ENCODE measurements at regions not wholly inside any gene's neighbourhood (a gene's known extent, or its start where the extent isn't known, plus 50 kb on each side); places are given as distances from the start of the nearest gene placed in this dataset.

DNA sequence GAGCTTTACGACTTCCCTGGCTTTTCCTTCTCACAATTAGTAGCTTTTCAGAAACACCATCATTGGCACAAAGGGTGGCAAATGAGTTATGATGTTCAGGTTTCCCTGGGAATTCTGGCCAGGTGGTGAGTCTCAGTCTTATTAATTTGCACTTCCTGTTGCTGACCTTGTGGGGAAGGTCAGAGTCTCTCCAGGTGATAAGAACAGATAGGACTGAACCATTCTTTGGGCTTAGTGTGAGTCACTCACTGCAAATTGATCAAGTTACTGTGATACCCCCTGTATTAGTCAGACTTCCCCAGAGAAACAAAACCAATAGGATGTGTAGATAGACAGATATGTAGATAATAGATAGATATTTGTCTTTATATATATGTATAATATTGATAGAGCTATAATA is 53.8 kb upstream of the RANBP3L start:
- DNase-seq (ENCODE audit: low read depth) = no peak

DNA sequence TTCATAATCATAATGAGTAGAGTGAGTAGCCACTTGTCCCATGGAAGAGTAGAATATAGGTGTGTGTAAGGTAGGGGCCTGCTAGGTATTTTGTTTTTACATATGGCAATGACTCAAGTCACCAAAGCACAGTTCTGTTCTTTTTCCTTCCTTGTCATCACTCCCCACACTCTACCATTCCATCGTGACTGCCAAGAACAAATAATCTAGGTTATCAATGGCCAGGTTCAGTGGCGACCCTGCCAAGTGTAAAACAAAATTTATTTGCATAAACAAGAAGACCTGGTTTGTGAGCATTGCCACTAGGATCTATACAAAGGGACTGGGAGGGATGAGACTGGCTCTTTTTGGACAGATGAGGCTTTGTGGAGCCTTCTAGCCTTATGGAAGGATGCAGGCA is 55.2 kb upstream of the RANBP3L start:
- no peak for DNase-seq (ENCODE audit: low read depth)

DNA sequence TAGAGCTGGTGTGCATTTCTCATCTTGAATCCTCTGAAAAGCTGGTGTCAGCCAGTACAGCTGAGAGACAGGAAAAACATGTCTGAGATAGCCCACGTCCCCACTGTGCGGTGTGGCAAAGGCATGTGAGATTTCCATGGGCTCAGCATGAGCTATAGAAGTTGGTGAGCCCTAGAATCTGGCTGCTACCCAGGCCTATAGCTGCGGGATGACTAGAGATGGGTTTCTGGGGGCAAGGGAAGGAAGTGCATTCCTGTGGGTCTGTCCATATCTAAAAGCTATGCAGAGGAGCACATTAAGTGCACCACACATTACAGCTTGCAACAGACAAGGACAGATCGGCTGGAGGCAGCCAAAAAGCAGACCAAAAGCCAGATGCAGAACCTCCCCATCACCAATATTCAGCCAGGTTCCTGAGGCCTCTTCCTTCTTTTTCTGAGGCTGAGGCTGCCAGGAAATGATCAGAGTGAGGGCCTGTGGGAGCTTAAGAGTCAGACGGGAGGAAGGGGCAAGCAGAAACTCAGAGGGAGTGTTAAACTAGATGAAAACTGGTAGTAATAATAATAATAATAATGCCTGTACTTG is 55.8 kb upstream of the RANBP3L start:
- DNase-seq (ENCODE audit: low read depth) = no peak

DNA sequence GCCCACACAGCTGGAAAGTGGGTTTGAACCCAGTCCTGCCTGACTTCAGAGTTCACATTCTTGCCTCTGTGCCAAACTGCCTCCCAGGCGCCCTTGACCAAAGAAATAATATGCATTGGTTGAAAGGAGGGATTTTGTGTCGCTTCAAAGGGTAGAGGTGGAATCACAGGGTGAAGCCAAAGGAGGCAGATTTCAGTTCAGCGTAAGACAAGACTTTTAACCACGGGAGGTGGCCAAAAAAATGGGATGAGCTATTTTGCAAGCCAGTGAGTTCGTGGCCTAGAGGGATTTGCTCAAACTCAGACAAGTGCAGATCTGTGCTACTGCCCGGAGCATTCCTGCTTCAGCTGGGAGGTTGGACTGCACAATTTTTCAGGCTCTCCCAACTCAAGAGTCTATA is 57.6 kb upstream of the RANBP3L start:
- no peak for DNase-seq (ENCODE audit: low read depth)

DNA sequence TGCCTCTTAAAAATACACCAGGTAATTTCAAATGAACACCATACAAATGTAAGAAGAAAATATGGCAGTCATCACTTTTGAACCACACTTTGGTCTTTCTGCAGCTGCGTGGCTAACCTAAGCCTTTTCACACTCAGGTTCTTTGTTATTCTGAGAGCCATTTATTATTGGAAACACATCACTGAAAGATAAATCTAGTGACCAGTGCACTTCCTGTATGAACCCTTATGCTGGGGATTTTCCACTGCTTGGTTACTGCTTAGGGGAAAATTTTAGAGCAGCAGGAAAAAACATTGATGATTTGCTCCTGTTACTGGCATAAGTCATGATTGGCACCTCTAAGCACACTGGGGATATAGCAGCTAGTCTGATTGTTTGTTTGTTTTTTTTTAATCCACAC is 58.6 kb upstream of the RANBP3L start:
- no peak for DNase-seq (ENCODE audit: low read depth)

DNA sequence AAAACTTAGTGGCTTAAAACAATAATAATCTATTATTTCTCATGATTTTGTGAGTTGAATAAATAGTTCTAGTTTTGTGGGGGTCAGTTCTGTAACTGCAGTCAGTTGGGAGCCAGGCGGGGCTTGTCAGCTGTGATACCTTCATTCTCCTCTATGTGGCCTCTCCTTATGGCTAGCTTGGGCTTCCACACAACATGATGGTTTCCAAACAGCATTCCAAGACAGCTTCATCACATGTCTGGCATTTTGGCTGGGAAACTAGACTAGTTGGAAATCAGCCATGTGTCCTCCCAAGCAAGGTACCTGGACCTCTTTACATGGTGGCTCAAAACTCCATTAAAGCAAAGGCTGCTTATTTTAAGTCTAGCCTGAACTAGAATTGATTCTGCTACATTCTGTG is 61.4 kb upstream of the RANBP3L start:
- no peak for DNase-seq (ENCODE audit: low read depth)

GRCh38 chr5:36363744-36364143 is 62.0 kb upstream of the RANBP3L start:
- DNase-seq (ENCODE audit: low read depth) = no peak

GRCh38 chr5:36364473-36364872 is 62.8 kb upstream of the RANBP3L start:
- no peak for DNase-seq (ENCODE audit: low read depth)

DNA sequence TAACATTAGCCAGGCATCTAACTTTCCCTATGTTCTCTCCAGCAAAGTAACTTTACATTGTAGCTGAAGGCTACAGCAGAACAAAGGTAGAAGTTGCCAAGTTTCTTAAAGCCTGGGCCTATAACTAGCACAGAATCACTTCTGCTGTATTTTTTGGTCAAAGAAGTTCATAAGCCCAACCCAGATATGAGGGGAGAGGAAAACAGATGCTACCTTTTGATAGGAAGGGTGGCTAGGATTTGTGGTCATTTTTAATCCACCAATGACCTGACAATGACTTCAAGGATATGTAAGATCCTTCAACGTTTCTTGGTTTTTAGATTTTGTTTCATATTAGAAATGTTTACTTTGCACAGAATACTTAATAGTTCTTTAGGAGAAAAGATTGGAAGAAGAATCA is 64.2 kb upstream of the RANBP3L start:
- DNase-seq (ENCODE audit: low read depth) = no peak

DNA sequence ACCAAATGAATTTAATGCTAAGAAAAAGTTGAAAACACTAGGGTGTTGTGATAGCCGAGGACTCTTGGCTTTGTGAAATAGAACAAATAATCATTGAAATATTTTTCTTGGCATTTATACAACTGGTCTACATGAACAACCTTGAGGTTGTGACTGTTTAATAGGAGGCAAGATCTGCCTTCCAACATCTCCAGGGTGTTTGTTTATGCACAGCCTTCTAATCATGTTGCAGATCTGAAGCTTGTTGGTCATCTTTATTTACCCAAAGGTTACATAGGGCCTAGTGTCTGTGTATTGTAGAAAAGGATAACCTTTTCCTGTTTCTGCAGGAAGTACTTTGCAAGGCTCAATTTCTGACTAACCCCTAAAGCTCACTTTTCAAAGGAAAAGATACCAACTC is 65.2 kb upstream of the RANBP3L start:
- no peak for DNase-seq (ENCODE audit: low read depth)

DNA sequence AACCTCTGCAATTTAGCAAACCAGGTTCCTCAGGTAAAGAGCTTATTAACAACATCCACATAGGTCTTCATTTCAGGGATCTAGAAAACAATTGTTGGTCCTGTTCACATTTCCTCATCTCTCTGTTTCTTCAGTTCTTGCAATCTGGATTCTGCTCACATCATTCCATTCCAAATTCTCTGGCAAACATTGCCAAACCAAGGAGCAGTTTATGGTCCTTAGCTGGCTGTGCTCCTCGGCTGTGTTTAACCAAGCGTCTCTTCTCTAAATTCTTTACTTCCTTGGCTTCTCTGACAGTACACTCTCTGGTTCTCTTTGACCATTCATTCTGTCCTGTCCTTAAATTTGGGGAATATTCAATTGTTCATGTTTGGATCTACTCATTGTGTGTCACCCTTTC is 65.8 kb upstream of the RANBP3L start:
- no peak for DNase-seq (ENCODE audit: low read depth)

DNA sequence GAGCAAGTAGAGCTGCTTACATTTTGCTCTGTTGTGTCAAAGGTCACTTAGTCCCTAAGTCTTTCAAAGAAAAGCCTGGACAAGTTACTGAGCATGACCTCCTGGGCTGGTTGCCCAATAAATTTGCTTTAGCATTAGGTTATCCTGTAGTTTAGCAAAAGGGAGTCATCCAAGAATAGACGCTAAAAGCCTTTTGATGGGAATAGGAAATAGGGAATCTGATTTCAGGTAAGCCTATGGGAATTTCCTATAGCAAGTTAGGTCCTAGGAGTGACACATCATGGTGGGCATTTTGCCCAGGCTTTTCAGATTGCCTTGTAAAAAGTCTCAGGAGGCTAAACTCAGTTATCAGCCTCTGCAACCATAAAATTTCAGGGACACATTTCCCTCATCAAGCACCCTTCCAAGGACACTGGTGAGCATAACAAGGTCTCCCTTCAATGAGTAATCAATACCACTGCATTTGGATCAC is 67.6 kb upstream of the RANBP3L start:
- no peak for DNase-seq (ENCODE audit: low read depth)

- DNase-seq (ENCODE audit: low read depth) = no peak
Measured at GRCh38 chr5:36370073-36370472, 68.4 kb upstream of the RANBP3L start.

- DNase-seq (ENCODE audit: low read depth) = no peak
Measured at GRCh38 chr5:36371366-36371765, 69.7 kb upstream of the RANBP3L start.

DNA sequence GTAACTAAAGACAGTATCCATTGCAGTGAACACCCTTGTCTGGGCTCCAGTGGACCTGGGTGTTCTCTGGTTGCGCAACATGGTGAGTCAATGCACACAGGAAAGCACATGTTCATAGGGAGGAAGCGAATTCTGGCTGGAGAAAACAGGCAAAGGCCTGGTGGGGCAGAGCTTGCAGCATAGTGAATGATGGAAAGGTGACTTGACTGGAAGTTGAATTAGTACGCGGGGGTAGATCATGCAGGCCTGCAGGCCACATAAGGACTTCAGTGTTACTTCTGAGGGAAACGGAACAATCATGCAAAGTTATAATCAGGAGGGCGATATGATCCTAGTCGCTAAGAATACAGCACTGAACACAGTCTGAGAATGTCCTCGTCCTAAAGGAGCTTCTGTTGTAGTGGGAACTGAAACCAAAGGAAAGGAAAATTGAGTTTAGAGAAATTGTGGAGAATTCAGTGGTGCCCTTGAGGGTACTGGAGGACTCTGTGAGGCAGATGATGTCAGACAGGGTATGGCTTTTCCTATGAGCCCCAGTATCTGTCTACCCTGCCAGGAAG is 71.9 kb upstream of the RANBP3L start:
- no peak for DNase-seq (ENCODE audit: low read depth)

- no peak for DNase-seq (ENCODE audit: low read depth)
Measured at GRCh38 chr5:36374266-36374862, 72.7 kb upstream of the RANBP3L start.

DNA sequence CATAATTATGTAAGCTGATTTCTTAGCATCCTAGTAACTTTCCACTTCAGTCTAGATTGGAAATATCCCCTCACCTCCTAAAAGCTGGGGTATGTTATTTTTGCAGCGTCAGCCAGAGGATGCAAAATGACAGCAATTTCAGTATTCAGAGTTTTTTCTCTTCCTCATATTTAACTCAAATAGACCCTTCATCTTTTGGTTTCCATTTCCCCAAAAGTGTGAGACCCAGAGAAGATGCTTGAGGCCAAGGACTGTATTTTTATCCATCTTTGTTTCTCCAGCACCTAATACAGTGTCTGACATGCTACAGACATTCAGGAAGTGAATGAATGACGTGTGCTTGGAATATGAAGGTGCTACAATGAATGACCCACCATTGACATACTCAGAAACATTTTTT is 75.5 kb upstream of the RANBP3L start:
- DNase-seq (ENCODE audit: low read depth) = no peak

DNA sequence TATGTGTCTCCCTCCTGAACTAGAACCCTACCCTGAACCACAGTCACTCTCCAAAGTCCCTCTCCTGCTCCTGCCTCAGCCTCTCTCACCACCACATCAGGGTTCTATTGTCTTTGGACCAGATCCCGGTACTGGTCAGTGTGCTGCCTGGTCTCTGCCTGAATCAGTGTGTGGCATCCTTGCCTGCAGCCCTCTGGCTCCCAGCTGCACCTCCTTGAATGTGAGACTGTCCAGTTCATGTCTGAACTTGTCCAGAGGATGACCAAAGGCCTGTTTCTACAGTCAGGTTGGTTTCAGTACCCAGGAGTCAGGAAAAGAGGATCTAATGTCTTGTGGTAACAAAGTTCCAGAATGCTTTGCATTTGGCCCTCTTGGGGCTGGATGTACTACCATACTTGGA is 76.8 kb upstream of the RANBP3L start:
- no peak for DNase-seq (ENCODE audit: low read depth)

DNA sequence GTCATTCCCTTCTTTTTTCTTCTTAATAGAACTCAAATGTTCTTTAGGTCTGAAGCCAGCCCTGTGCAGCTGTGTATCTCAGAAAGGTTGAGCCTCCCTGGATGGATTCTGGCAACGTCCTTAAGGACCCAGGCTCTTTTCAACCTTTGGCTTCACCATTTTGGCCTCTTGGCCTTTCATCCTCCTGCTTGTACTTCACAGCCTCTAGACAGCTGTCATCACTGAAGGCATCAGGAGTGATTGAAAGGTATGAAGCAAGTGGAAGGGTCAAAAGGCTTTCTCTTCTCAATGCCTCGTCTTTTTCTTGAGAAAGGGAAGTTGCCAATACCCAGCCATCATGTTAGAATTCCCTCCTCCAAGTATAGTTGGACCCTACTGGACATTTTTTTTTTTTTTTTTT is 81.2 kb upstream of the RANBP3L start:
- no peak for DNase-seq (ENCODE audit: low read depth)

- no peak for DNase-seq (ENCODE audit: low read depth)
Measured at GRCh38 chr5:36383942-36384341, 82.2 kb upstream of the RANBP3L start.

DNA sequence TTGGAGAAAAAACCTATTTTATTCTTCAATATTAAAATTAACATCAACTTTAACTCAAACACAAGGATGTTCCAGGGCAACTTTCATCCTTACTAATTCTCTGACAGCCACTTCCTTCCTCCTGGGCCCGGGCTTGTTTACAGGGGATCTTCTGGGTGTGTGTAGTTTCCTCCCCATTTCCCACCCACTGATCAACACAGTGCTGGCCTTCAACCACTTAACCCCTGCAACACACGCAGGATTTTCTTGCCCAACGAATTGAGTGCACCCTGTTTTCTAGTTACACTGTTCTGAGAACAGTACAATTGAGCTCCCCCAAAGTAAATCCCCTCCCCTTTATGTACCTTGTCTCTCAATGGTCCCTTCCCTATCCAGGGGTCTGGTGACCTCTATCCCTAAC is 83.1 kb upstream of the RANBP3L start:
- DNase-seq (ENCODE audit: low read depth) = no peak

DNA sequence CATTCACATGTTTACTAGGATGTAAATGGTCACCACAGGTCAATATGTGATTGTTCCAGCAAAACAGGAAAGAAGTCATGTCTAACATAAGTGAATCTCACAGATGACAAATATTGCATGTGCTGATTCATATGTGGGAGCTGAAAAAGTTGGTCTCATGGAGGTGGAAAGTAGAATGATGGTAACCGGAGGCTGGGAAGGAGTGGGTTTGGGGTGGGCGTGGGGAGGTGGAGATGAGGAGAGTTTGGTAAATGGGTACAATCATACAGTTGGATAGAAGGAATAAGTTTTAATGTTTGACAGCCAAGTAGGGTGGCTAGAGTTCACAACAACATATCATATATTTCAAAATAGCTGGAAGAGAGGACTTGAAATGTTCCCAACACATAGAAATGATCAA is 83.8 kb upstream of the RANBP3L start:
- DNase-seq (ENCODE audit: low read depth) = no peak

- no peak for DNase-seq (ENCODE audit: low read depth)
Measured at GRCh38 chr5:36388288-36388687, 86.6 kb upstream of the RANBP3L start.

GRCh38 chr5:36389245-36389644 is 87.5 kb upstream of the RANBP3L start:
- no peak for DNase-seq (ENCODE audit: low read depth)
